A673 (cell line): ENCODE measurements at regions not wholly inside any gene's neighbourhood (a gene's known extent, or its start where the extent isn't known, plus 50 kb on each side); places are given as distances from the start of the nearest gene placed in this dataset.

Experiments
- BruUV-seq: library from RNA; stranded (reverse); fragments of 400-500 nt; replicated peaks from 2 replicates; lab custom pipeline; 2021; lab: Mats Ljungman, UMichigan
- CTCF ChIA-PET: fragments of 300-600 bp; sonication (Branson Sonifier 250); formaldehyde crosslinking; loops from one replicate; lab custom pipeline; 2022; ENCODE audit warnings: antibody characterized with exemption; lab: Charles Lee
- POLR2A ChIA-PET: fragments of 300-600 bp; sonication (Branson Sonifier 250); formaldehyde crosslinking; loops from one replicate; lab custom pipeline; 2022; ENCODE audit warnings: antibody characterized with exemption; ENCODE audit not compliant: low non-redundant PET; lab: Charles Lee
- DNase-seq: peaks from one replicate; pipeline ENCODE4 v3.0.0-alpha.2; 2015; ENCODE audit warnings: low spot score
- H3K27ac ChIP-seq: fragments of 200-600 bp; sonication (generic); 2 replicates; pipeline ENCODE4 v1.5.1; 2016; ENCODE audit warnings: mixed run types, low read depth, mild to moderate bottlenecking, mixed read lengths, antibody characterized with exemption, low read length; ENCODE audit not compliant: poor library complexity, severe bottlenecking
- H3K27me3 ChIP-seq: fragments of 200-600 bp; sonication (generic); replicated peaks from 2 replicates; pipeline ENCODE4 v1.6.1; 2017; ENCODE audit warnings: mixed run types, low read depth, mild to moderate bottlenecking, mixed read lengths, antibody characterized with exemption, low read length; ENCODE audit not compliant: insufficient read depth, poor library complexity
- H3K36me3 ChIP-seq: fragments of 200-600 bp; sonication (generic); 2 replicates; pipeline ENCODE4 v1.6.1; 2016; ENCODE audit warnings: mixed run types, mild to moderate bottlenecking, mixed read lengths, antibody characterized with exemption, low read length; ENCODE audit not compliant: insufficient read depth, poor library complexity, severe bottlenecking
- H3K4me1 ChIP-seq: fragments of 200-600 bp; sonication (generic); 2 replicates; pipeline ENCODE4 v1.6.1; 2017; ENCODE audit warnings: mixed run types, mild to moderate bottlenecking, mixed read lengths, antibody characterized with exemption, low read length; ENCODE audit not compliant: insufficient read depth, poor library complexity, severe bottlenecking
- H3K4me3 ChIP-seq: fragments of 200-600 bp; sonication (generic); 2 replicates; pipeline ENCODE4 v1.5.1; 2016; ENCODE audit warnings: low read depth, mixed run types, mild to moderate bottlenecking, mixed read lengths, low read length; ENCODE audit not compliant: poor library complexity, severe bottlenecking
- H3K9me3 ChIP-seq: fragments of 200-600 bp; sonication (generic); 2 replicates; pipeline ENCODE4 v1.6.1; 2016; ENCODE audit warnings: mixed run types, low read depth, mild to moderate bottlenecking, mixed read lengths, antibody characterized with exemption, low read length; ENCODE audit not compliant: poor library complexity, severe bottlenecking
- CTCF ChIP-seq: fragments of 300-800, 200-600 bp; sonication (generic); conservative IDR thresholded peaks from 2 replicates; pipeline ENCODE4 v1.5.1; 2017; ENCODE audit warnings: low read depth, mild to moderate bottlenecking, antibody characterized with exemption, low read length, moderate library complexity, mixed read lengths
- EZH2 ChIP-seq: fragments of 200-600 bp; sonication (generic); IDR thresholded peaks from 2 replicates; pipeline ENCODE4 v1.6.1; 2017; ENCODE audit warnings: borderline replicate concordance, low read depth, mild to moderate bottlenecking, mixed read lengths, antibody characterized with exemption, low read length; ENCODE audit not compliant: poor library complexity, severe bottlenecking
- intact Hi-C: fragments of 100-400 bp; cut with micrococcal nuclease; formaldehyde crosslinking; loops from one replicate; pipeline ENCODE4 v1.10.0; 2022; ENCODE audit not compliant: unreplicated experiment

DNA sequence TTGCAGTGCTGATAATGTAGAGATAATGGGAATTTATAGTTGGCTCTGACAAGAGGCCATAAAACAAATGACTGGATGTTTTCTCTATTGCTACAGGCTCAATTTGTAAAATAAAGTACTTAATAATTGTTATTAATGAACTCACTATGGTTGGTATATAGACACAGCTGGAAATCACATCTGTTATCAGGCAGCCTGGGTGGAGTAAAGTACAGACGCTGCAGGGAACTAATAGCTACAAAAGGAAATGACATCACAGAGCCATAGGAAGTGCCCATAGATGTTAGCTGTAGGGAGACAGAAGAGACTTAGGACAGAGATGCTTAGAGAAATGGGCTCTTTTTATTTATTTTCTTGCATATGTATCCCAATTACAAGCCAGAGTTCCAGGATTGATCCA, 81.0 kb upstream of the SNX19 start:
- Histone ChIP-seq H3K27ac (no peak overlapping the region), H3K9me3 (no peaks in the 10 kb centered on the region), H3K27me3 (peaks cover 20% of the 10 kb centered on the region), H3K4me3 (no peak overlapping the region), H3K36me3 (no peaks in the 10 kb centered on the region), H3K4me1 (no peaks in the 10 kb centered on the region)
- TF ChIP-seq CTCF = no peak
- TF ChIP-seq EZH2 = no peak
- BruUV-seq = no TSS peak
- intact Hi-C loops = no loop called here
- ChIA-PET POLR2A (interaction anchor here (0.7 kb wide), 1 partner anchor 12 kb away, joined by 3 read pairs; no protein-coding TSS in a partner anchor), CTCF (interaction anchor here (0.9 kb wide), 1 partner anchor 81 kb away, joined by 6 read pairs; the partner anchor contains the start of gene SNX19)
- peak; percentile 42 for DNase-seq

- H3K9me3 ChIP-seq = no peaks in the 10 kb centered on the region
- H3K27me3 ChIP-seq = peaks cover 11% of the 10 kb centered on the region
- no peaks in the 10 kb centered on the region for H3K4me1 ChIP-seq
- POLR2A ChIA-PET = no interaction called here
- no TSS peak for BruUV-seq
- intact Hi-C loops = no loop called here
- no peak overlapping the region for H3K27ac ChIP-seq
- no peaks in the 10 kb centered on the region for H3K36me3 ChIP-seq
- no peak overlapping the region for H3K4me3 ChIP-seq
- CTCF ChIA-PET = no interaction called here
- TF ChIP-seq CTCF (no peak), EZH2 (no peak)
- no peak for DNase-seq
These were observed 82.8 kb upstream of the SNX19 start for GRCh38 chr11:130999086-130999485.

- CTCF ChIA-PET = no interaction called here
- intact Hi-C loops = no loop called here
- Histone ChIP-seq H3K4me3 (no peak overlapping the region), H3K27ac (no peak overlapping the region), H3K4me1 (no peaks in the 10 kb centered on the region), H3K27me3 (peaks cover 10% of the 10 kb centered on the region), H3K9me3 (no peaks in the 10 kb centered on the region), H3K36me3 (no peaks in the 10 kb centered on the region)
- DNase-seq = no peak
- no TSS peak for BruUV-seq
- POLR2A ChIA-PET = no interaction called here
- TF ChIP-seq CTCF (no peak), EZH2 (no peak)
These were observed 83.9 kb upstream of the SNX19 start for GRCh38 chr11:130999992-131000770.
